ENCODE measurements at regions not wholly inside any gene's neighbourhood (a gene's known extent, or its start where the extent isn't known, plus 50 kb on each side); places are given as distances from the start of the nearest gene placed in this dataset.

DNA sequence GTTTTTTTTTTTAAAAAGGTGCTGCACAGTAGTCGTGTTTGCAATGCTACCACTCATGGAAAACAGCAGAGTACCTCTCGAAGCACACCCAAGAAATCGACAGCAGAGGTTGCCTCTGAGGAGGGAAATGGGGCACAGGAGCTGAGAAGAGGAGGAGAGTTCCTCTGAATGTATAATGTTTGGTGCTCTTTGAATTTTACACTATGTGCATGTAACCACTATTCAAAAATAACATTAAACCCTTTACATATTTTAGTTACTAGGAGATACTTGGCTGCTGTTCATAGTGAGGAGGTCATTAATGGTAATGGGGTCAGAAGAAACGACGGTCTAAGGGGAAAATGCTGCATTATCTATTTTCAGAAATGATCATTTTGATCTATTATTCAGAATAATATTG, 129.4 kb upstream of the CLEC14A start (continued):
- TF ChIP-seq, protein P1, sequence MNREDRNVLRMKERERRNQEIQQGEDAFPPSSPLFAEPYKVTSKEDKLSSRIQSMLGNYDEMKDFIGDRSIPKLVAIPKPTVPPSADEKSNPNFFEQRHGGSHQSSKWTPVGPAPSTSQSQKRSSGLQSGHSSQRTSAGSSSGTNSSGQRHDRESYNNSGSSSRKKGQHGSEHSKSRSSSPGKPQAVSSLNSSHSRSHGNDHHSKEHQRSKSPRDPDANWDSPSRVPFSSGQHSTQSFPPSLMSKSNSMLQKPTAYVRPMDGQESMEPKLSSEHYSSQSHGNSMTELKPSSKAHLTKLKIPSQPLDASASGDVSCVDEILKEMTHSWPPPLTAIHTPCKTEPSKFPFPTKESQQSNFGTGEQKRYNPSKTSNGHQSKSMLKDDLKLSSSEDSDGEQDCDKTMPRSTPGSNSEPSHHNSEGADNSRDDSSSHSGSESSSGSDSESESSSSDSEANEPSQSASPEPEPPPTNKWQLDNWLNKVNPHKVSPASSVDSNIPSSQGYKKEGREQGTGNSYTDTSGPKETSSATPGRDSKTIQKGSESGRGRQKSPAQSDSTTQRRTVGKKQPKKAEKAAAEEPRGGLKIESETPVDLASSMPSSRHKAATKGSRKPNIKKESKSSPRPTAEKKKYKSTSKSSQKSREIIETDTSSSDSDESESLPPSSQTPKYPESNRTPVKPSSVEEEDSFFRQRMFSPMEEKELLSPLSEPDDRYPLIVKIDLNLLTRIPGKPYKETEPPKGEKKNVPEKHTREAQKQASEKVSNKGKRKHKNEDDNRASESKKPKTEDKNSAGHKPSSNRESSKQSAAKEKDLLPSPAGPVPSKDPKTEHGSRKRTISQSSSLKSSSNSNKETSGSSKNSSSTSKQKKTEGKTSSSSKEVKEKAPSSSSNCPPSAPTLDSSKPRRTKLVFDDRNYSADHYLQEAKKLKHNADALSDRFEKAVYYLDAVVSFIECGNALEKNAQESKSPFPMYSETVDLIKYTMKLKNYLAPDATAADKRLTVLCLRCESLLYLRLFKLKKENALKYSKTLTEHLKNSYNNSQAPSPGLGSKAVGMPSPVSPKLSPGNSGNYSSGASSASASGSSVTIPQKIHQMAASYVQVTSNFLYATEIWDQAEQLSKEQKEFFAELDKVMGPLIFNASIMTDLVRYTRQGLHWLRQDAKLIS (CRISPR knock-in tag; IDR thresholded peaks at IDR 0.05): no peak
- TF ChIP-seq, protein P2, sequence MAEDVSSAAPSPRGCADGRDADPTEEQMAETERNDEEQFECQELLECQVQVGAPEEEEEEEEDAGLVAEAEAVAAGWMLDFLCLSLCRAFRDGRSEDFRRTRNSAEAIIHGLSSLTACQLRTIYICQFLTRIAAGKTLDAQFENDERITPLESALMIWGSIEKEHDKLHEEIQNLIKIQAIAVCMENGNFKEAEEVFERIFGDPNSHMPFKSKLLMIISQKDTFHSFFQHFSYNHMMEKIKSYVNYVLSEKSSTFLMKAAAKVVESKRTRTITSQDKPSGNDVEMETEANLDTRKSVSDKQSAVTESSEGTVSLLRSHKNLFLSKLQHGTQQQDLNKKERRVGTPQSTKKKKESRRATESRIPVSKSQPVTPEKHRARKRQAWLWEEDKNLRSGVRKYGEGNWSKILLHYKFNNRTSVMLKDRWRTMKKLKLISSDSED (CRISPR knock-in tag; IDR thresholded peaks at IDR 0.05): no peak
- no peak for TF ChIP-seq FOXM1 (CRISPR knock-in tag; IDR thresholded peaks at IDR 0.05)
- TF ChIP-seq FOXA1 (IDR thresholded peaks at IDR 0.05): no peak
- TF ChIP-seq FOXA1 (CRISPR knock-in tag; IDR thresholded peaks at IDR 0.05): no peak

DNA sequence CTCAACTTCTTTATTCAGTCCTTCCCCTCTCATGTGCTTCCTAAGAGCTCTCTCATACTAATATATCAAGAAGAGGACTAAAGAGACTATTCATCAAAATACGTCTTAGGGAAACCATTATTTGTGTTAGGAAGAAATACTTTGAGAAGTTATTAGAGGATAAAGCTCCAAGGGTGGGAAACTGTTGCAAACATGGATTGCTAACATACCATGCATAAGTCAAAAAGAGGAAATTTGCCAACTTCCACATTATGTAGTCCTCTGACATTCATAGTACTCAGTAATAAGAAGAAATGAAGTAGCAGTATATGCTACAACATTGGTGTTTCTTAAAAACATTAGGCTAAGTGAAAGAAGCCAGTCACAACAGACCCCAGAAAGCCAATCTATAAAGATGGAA, 128.8 kb upstream of the CLEC14A start:
- Histone ChIP-seq H3K9me3 (ENCODE audit: low read length) (no peaks in the 10 kb centered on the region), H3K27ac (ENCODE audit: extremely low read length, insufficient read depth, low read length) (no peak overlapping the region), H3K4me1 (ENCODE audit: insufficient read depth, low read length) (no peaks in the 10 kb centered on the region), H3K4me3 (replicated peaks in 1 of 3; ENCODE audit: insufficient read depth in 1 of 3, low read depth in 2 of 3, low read length in 3 of 3) (no peak overlapping the region), H3K9ac (ENCODE audit: insufficient read depth, low read depth, low read length) (no peak overlapping the region), H3K27me3 (ENCODE audit: control insufficient read depth in 1 of 2, insufficient read depth in 2 of 2, low read length in 2 of 2) (no peaks in the 10 kb centered on the region), H3K36me3 (replicated peaks in 1 of 2; ENCODE audit: control insufficient read depth in 1 of 2, insufficient read depth in 2 of 2, low read length in 2 of 2) (no peaks in the 10 kb centered on the region), H4K20me1 (ENCODE audit: insufficient read depth, low read length) (no peaks in the 10 kb centered on the region), H3K79me2 (ENCODE audit: insufficient read depth, low read length) (no peaks in the 10 kb centered on the region), H3K4me2 (ENCODE audit: low read depth, low read length) (no peak overlapping the region), H2AFZ (ENCODE audit: low read length) (no peak overlapping the region)
- POLR2A ChIA-PET: no interaction called here
- WGBS (ENCODE audit: low lambda C conversion rate): 0% methylated on average over 1 of the region's 1 CpG
- in situ Hi-C loops (cut with HindIII; ENCODE audit: extremely low pct_ligation_motif_present, low pct_unique_long_range_greater_than_20kb): no loop called here
- FAIRE-seq (no peak), ATAC-seq (no peak), DNase-seq (ENCODE audit: low spot score) (no peak)
- no TSS peak for BruUV-seq (replicated peaks)
- CTCF ChIA-PET (ENCODE audit: low intra/inter-chr PET ratio, low total read pairs): no interaction called here
- intact Hi-C loops (cut with micrococcal nuclease; ENCODE audit: unreplicated experiment): no loop called here
- no peak for TF ChIP-seq TBX2 (CRISPR knock-in tag; IDR thresholded peaks at IDR 0.05; ENCODE audit: borderline replicate concordance)
- no peak for TF ChIP-seq NONO (IDR thresholded peaks at IDR 0.05)
- no peak for TF ChIP-seq NONO (CRISPR knock-in tag; conservative IDR thresholded peaks at IDR 0.05)
- no peak for TF ChIP-seq HDAC6 (IDR thresholded peaks at IDR 0.05; ENCODE audit: low read depth, low read length)
- no peak for TF ChIP-seq CBX2 (IDR thresholded peaks at IDR 0.05; ENCODE audit: low read depth, low read length)
- TF ChIP-seq CBX2 (CRISPR knock-in tag; IDR thresholded peaks at IDR 0.05; ENCODE audit: low read depth): no peak
- no peak for TF ChIP-seq MIER3 (CRISPR knock-in tag; IDR thresholded peaks at IDR 0.05; ENCODE audit: borderline replicate concordance)

Measured in HepG2 (cell line).